H1 (cell line): ENCODE measurements at regions not wholly inside any gene's neighbourhood (a gene's known extent, or its start where the extent isn't known, plus 50 kb on each side); places are given as distances from the start of the nearest gene placed in this dataset.

Source experiments
- CTCF ChIA-PET: fragments of 300-600 bp; sonication (Branson Sonifier 250); formaldehyde crosslinking; loops from one replicate; lab custom pipeline; 2021; ENCODE audit not compliant: partially characterized antibody; lab: Charles Lee
- POLR2A ChIA-PET: fragments of 300-600 bp; sonication (Branson Sonifier 250); formaldehyde crosslinking; loops from one replicate; lab custom pipeline; 2021; ENCODE audit warnings: inconsistent platforms; ENCODE audit not compliant: partially characterized antibody; lab: Charles Lee
- DNase-seq, 2 experiments: peaks; one replicate each; pipeline versions ENCODE4 v3.0.0 to v3.0.0-alpha.2; 2010 to 2022; ENCODE audit warnings: low spot score in 2 of 2, low read depth in 1 of 2, mixed read lengths in 1 of 2
- FAIRE-seq: peaks from 2 replicates; lab custom pipeline; 2011; peaks lifted over from hg19 to GRCh38; lab: Jason Lieb, UNC
- H2AFZ ChIP-seq: 2 replicates; pipeline ENCODE4 v1.8.1; 2012; ENCODE audit warnings: low read length, inconsistent platforms
- H2AK5ac ChIP-seq: 2 replicates; pipeline ENCODE4 v1.6.1; 2013; ENCODE audit warnings: low read depth, low read length
- H2BK120ac ChIP-seq: replicated peaks from 2 replicates; pipeline ENCODE3; 2013; ENCODE audit warnings: low read depth, low read length, inconsistent platforms
- H2BK12ac ChIP-seq: 2 replicates; pipeline ENCODE4 v1.6.1; 2013; ENCODE audit warnings: low read depth, low read length
- H2BK15ac ChIP-seq: 2 replicates; pipeline ENCODE4 v1.6.1; 2013; ENCODE audit warnings: low read length
- H2BK20ac ChIP-seq: 2 replicates; pipeline ENCODE4 v1.6.1; 2013; ENCODE audit warnings: low read length
- H2BK5ac ChIP-seq: 2 replicates; pipeline ENCODE4 v1.6.1; 2013; ENCODE audit warnings: low read depth, low read length
- H3K14ac ChIP-seq: 2 replicates; pipeline ENCODE4 v1.6.1; 2013; ENCODE audit warnings: inconsistent platforms; ENCODE audit not compliant: insufficient read length
- H3K18ac ChIP-seq: 2 replicates; pipeline ENCODE4 v1.6.1; 2013; ENCODE audit warnings: low read length; ENCODE audit errors: extremely low read depth
- H3K23ac ChIP-seq: 2 replicates; pipeline ENCODE4 v1.6.1; 2013; ENCODE audit warnings: inconsistent platforms; ENCODE audit not compliant: insufficient read length
- H3K23me2 ChIP-seq: 2 replicates; pipeline ENCODE4 v1.6.1; 2013; ENCODE audit warnings: low read depth, low read length
- H3K27ac ChIP-seq: 2 replicates; pipeline ENCODE4 v1.6.1; 2011; ENCODE audit warnings: low read depth, low read length, inconsistent platforms
- H3K27me3 ChIP-seq, 4 experiments: replicated peaks in 1 of 4; 1 replicate in 1 of 4; 2 replicates in 3 of 4; pipeline versions ENCODE4 v1.6.1 to v1.8.1; 2011 to 2013; ENCODE audit warnings: low read length in 3 of 4, mild to moderate bottlenecking in 3 of 4, inconsistent platforms in 2 of 4, mixed read lengths in 2 of 4, moderate library complexity in 1 of 4; ENCODE audit not compliant: control insufficient read depth in 3 of 4, insufficient read depth in 3 of 4; ENCODE audit errors: extremely low read depth in 1 of 4
- H3K36me3 ChIP-seq, 4 experiments: 2 replicates each; pipeline versions ENCODE4 v1.6.1 to v1.8.1; 2011 to 2013; ENCODE audit warnings: mild to moderate bottlenecking in 4 of 4, low read length in 3 of 4, moderate library complexity in 2 of 4, control low read depth in 1 of 4, inconsistent platforms in 1 of 4; ENCODE audit not compliant: insufficient read depth in 4 of 4, control insufficient read depth in 2 of 4
- H3K4ac ChIP-seq: replicated peaks from 2 replicates; pipeline ENCODE3; 2013; ENCODE audit warnings: low read length, low read depth, mixed read lengths, inconsistent platforms; ENCODE audit not compliant: insufficient read length
- H3K4me1 ChIP-seq, 4 experiments: replicated peaks in 1 of 4; 1 replicate in 1 of 4; 2 replicates in 3 of 4; pipeline versions ENCODE4 v1.6.1 to v1.8.1; 2011 to 2013; ENCODE audit warnings: low read length in 3 of 4, inconsistent platforms in 2 of 4, mixed read lengths in 1 of 4; ENCODE audit not compliant: insufficient read depth in 4 of 4, control insufficient read depth in 3 of 4
- H3K4me2 ChIP-seq, 2 experiments: 2 replicates each; pipeline versions ENCODE4 v1.6.1 to v1.8.1; 2011 to 2013; ENCODE audit warnings: low read depth in 2 of 2, low read length in 2 of 2, control low read depth in 1 of 2, inconsistent platforms in 1 of 2, mild to moderate bottlenecking in 1 of 2; ENCODE audit not compliant: insufficient read depth in 1 of 2
- H3K4me3 ChIP-seq, 4 experiments: fragments of 200-600, 300-600 bp in 1 of 4; sonication (generic), shearing (Covaris generic), sonication (Bioruptor Twin) in 1 of 4; 2 replicates each; pipeline versions ENCODE4 v1.5.1 to v1.8.1; 2011 to 2016; ENCODE audit warnings: low read length in 4 of 4, low read depth in 3 of 4, control low read depth in 2 of 4, inconsistent platforms in 2 of 4, mild to moderate bottlenecking in 2 of 4, mixed read lengths in 1 of 4, moderate library complexity in 1 of 4; ENCODE audit not compliant: insufficient read depth in 2 of 4; ENCODE audit errors: extremely low read depth in 1 of 4
- H3K56ac ChIP-seq: replicated peaks from 2 replicates; pipeline ENCODE3; 2013; ENCODE audit warnings: low read depth, mild to moderate bottlenecking, mixed read lengths, low read length, inconsistent platforms; ENCODE audit not compliant: insufficient read length
- H3K79me1 ChIP-seq: 2 replicates; pipeline ENCODE4 v1.6.1; 2013; ENCODE audit warnings: low read depth, low read length, control low read depth
- H3K79me2 ChIP-seq, 2 experiments: 2 replicates each; pipeline versions ENCODE4 v1.6.1 to v1.8.1; 2012 to 2013; ENCODE audit warnings: low read length in 2 of 2, mild to moderate bottlenecking in 2 of 2, inconsistent platforms in 1 of 2; ENCODE audit not compliant: insufficient read depth in 2 of 2, control insufficient read depth in 1 of 2
- H3K9ac ChIP-seq, 4 experiments: replicated peaks in 1 of 4; 1 replicate in 1 of 4; 2 replicates in 3 of 4; pipeline versions ENCODE4 v1.6.1 to v1.8.1; 2011 to 2013; ENCODE audit warnings: low read depth in 3 of 4, low read length in 3 of 4, control low read depth in 2 of 4, mild to moderate bottlenecking in 2 of 4, moderate library complexity in 2 of 4, inconsistent platforms in 1 of 4; ENCODE audit errors: extremely low read depth in 1 of 4
- H3K9me3 ChIP-seq, 2 experiments: 2 replicates each; pipeline versions ENCODE4 v1.6.1 to v1.8.1; 2012 to 2013; ENCODE audit warnings: mild to moderate bottlenecking in 2 of 2, moderate library complexity in 2 of 2, control low read depth in 1 of 2, inconsistent platforms in 1 of 2, low read depth in 1 of 2, low read length in 1 of 2, mixed read lengths in 1 of 2; ENCODE audit not compliant: insufficient read depth in 2 of 2
- H4K20me1 ChIP-seq, 2 experiments: replicated peaks in 1 of 2; 2 replicates each; pipeline versions ENCODE3 to v1.8.1; 2011 to 2013; ENCODE audit warnings: inconsistent platforms in 2 of 2, low read length in 2 of 2, mild to moderate bottlenecking in 1 of 2; ENCODE audit not compliant: insufficient read depth in 2 of 2, control insufficient read depth in 1 of 2
- H4K5ac ChIP-seq: 2 replicates; pipeline ENCODE4 v1.6.1; 2013; ENCODE audit warnings: low read length, low read depth, mixed read lengths, inconsistent platforms; ENCODE audit not compliant: insufficient read length
- H4K8ac ChIP-seq: 2 replicates; pipeline ENCODE4 v1.8.0; 2013; ENCODE audit warnings: mild to moderate bottlenecking, moderate library complexity, low read length, inconsistent platforms; ENCODE audit not compliant: insufficient read depth; ENCODE audit errors: extremely low read depth
- H4K91ac ChIP-seq: replicated peaks from 2 replicates; pipeline ENCODE3; 2013; ENCODE audit warnings: low read length, mixed read lengths, inconsistent platforms; ENCODE audit not compliant: insufficient read length
- CBX5 ChIP-seq: fragments of 300-800, 300-1000 bp; sonication (generic); IDR thresholded peaks from 2 replicates; pipeline ENCODE4 v1.7.1; 2016; ENCODE audit warnings: antibody characterized with exemption, low read length, low read depth
- GTF2F1 ChIP-seq: IDR thresholded peaks from 2 replicates; pipeline ENCODE4 v1.6.1; 2012; ENCODE audit warnings: low read depth, low read length, improper control_type of control experiment, borderline replicate concordance
- HDAC6 ChIP-seq: IDR thresholded peaks from one replicate; pipeline ENCODE4 v1.7.1; 2012; ENCODE audit warnings: low read depth, mild to moderate bottlenecking, inconsistent platforms, low read length, moderate library complexity
- SP4 ChIP-seq: IDR thresholded peaks from 2 replicates; pipeline ENCODE4 v1.6.1; 2012; ENCODE audit warnings: low read length, inconsistent platforms
- YY1 ChIP-seq: IDR thresholded peaks from 2 replicates; pipeline ENCODE4 v1.6.1; 2011; ENCODE audit warnings: low read depth, mild to moderate bottlenecking, low read length
- WGBS, 2 experiments: shearing (Covaris generic) in 1 of 2; methylation state at CpG; one replicate each; pipeline versions ENCODE4 v1.1.6 to v1.1.7; 2013 to 2015; ENCODE audit warnings: low lambda C conversion rate in 2 of 2, mixed read lengths in 2 of 2, inconsistent platforms in 1 of 2, low coverage in 1 of 2, missing lambda C conversion rate in 1 of 2; ENCODE audit not compliant: insufficient replicate concordance in 2 of 2, insufficient coverage in 1 of 2, insufficient read length in 1 of 2; ENCODE audit errors: extremely low coverage in 1 of 2, missing lambda C conversion rate in 1 of 2; 5-methylcytosine and 5-hydroxymethylcytosine counted together

DNA sequence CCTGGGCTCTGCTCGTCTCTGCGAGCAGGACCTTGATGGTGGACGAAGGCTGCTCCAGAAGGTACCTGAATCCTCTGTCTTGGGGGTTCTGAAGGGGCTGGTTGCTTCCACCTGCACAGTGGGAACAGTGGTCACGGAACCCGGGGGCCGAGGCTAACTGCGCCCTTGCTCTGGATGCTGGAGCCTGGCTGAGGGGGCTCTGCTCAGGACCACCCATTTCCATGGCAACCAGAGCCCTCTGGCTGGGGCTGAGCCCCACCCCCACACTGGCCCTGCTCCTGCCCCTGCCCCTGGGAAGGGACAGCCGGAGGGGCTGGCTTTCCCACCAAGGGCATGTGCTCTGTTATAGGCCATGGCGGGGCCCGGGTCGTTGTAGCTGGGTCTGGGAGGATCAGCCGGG, 462.3 kb downstream of the PTPRU start:
- Histone ChIP-seq H3K23me2 (no peaks in the 10 kb centered on the region), H3K27me3 (no peaks in the 10 kb centered on the region), H3K27ac (no peak overlapping the region), H4K8ac (no peak overlapping the region), H2BK12ac (no peak overlapping the region), H3K4me1 (no peaks in the 10 kb centered on the region; a peak in 2 of 7 replicates), H3K4me2 (no peak overlapping the region), H3K9ac (no peak overlapping the region), H3K56ac (no peak overlapping the region), H2AFZ (no peak overlapping the region), H3K4me3 (no peak overlapping the region), H3K9me3 (no peaks in the 10 kb centered on the region), H2BK5ac (no peak overlapping the region), H3K23ac (no peak overlapping the region), H3K79me2 (no peaks in the 10 kb centered on the region), H4K91ac (no peak overlapping the region), H4K5ac (no peak overlapping the region), H2BK15ac (no peak overlapping the region), H2AK5ac (no peak overlapping the region), H3K36me3 (no peaks in the 10 kb centered on the region), H3K4ac (no peak overlapping the region)
- DNase-seq (no peak), FAIRE-seq (no peak)
- 93% methylated on average over 7 of the region's 12 CpGs; no CpG with 5 or more reads in 1 of the 2 experiments for WGBS, 2 experiments
- ChIA-PET CTCF (interaction anchor here (0.7 to 12.1 kb wide), 22 partner anchors 8 to 459 kb away, joined by 3 to 163 read pairs (median 3); no protein-coding TSS in a partner anchor), POLR2A (no interaction called here)
- no peak for TF ChIP-seq SP4
- TF ChIP-seq CBX5, result no peak
- TF ChIP-seq GTF2F1, result no peak
- no peak for TF ChIP-seq YY1
- no peak for TF ChIP-seq HDAC6
- TF ChIP-seq, all 59 proteins: peak for 0
- H3K79me1 ChIP-seq, result no peaks in the 10 kb centered on the region
- no peak overlapping the region for H3K14ac ChIP-seq
- H4K20me1 ChIP-seq, result no peaks in the 10 kb centered on the region
- H3K18ac ChIP-seq, result no peak overlapping the region
- H2BK20ac ChIP-seq, result no peak overlapping the region
- H2BK120ac ChIP-seq, result no peak overlapping the region
